ENCODE measurements at regions not wholly inside any gene's neighbourhood (a gene's known extent, or its start where the extent isn't known, plus 50 kb on each side); places are given as distances from the start of the nearest gene placed in this dataset.

- TF ChIP-seq CTCF (IDR thresholded peaks at IDR 0.05; ENCODE audit: insufficient read depth, low read depth, low read length), result no peak
- TF ChIP-seq EZH2 (IDR thresholded peaks at IDR 0.05; ENCODE audit: insufficient read depth, low read length), result no peak
Observed at GRCh38 chr2:34519659-34520058, 920.6 kb upstream of the FAM98A start.
